ENCODE measurements at regions not wholly inside any gene's neighbourhood (a gene's known extent, or its start where the extent isn't known, plus 50 kb on each side); places are given as distances from the start of the nearest gene placed in this dataset.

GRCh38 chr7:119037941-119038340 lies 813.4 kb downstream of the ANKRD7 start:
- Histone ChIP-seq H3K4me3 (ENCODE audit: low read length, poor library complexity, severe bottlenecking) (no peak overlapping the region), H3K79me2 (ENCODE audit: insufficient read depth, low read length) (no peaks in the 10 kb centered on the region), H3F3A (ENCODE audit: low read depth) (no peaks in the 10 kb centered on the region), H3K4me1 (ENCODE audit: insufficient read depth, low read length, poor library complexity, severe bottlenecking) (no peaks in the 10 kb centered on the region), H3K36me3 (ENCODE audit: insufficient read depth, low read length) (no peaks in the 10 kb centered on the region), H3K9me3 (ENCODE audit: insufficient read depth, low read depth, low read length) (no peaks in the 10 kb centered on the region), H3K9ac (ENCODE audit: low read depth, low read length, poor library complexity, severe bottlenecking) (no peak overlapping the region), H3K9me2 (replicated peaks; ENCODE audit: low read depth, low read length) (no peaks in the 10 kb centered on the region), H3K27me3 (ENCODE audit: insufficient read depth, low read length, poor library complexity, severe bottlenecking) (no peaks in the 10 kb centered on the region), H2AFZ (ENCODE audit: low read length) (no peak overlapping the region), H4K20me1 (ENCODE audit: insufficient read depth, low read length, poor library complexity, severe bottlenecking) (no peaks in the 10 kb centered on the region), H3K4me2 (ENCODE audit: low read depth, low read length, poor library complexity, severe bottlenecking) (no peak overlapping the region)
- no peak for TF ChIP-seq EZH2phosphoT487 (IDR thresholded peaks at IDR 0.05; ENCODE audit: borderline replicate concordance)

DNA sequence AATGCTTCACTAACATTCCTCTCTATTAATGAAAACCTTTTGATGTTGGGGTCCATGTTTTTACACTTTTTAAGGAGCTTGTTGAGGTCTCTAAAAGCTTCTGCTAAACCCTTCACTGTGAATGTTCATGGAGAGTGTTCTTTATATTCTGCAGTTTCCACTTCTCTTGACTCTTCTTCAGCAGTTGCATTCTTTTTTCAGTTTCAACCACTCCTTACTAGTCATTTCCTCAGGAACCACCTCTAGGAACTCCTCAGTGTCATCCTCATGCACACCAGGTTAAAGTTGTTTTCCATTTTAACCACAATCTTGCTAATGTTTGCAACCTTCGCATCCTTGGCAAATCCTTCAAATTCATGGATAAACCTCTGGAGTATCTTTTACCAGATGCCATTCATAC lies 821.6 kb downstream of the ANKRD7 start:
- H3K36me3 ChIP-seq (ENCODE audit: insufficient read depth, low read length): no peaks in the 10 kb centered on the region
- H3K79me2 ChIP-seq (ENCODE audit: insufficient read depth, low read length): no peaks in the 10 kb centered on the region
- H3K4me1 ChIP-seq (ENCODE audit: insufficient read depth, low read length, poor library complexity, severe bottlenecking): no peaks in the 10 kb centered on the region
- H2AFZ ChIP-seq (ENCODE audit: low read length): no peak overlapping the region
- H3K9me2 ChIP-seq (replicated peaks; ENCODE audit: low read depth, low read length): no peaks in the 10 kb centered on the region
- no peak overlapping the region for H3K4me3 ChIP-seq (ENCODE audit: low read length, poor library complexity, severe bottlenecking)
- H4K20me1 ChIP-seq (ENCODE audit: insufficient read depth, low read length, poor library complexity, severe bottlenecking): no peaks in the 10 kb centered on the region
- H3K9ac ChIP-seq (ENCODE audit: low read depth, low read length, poor library complexity, severe bottlenecking): no peak overlapping the region
- no peaks in the 10 kb centered on the region for H3F3A ChIP-seq (ENCODE audit: low read depth)
- TF ChIP-seq EZH2phosphoT487 (IDR thresholded peaks at IDR 0.05; ENCODE audit: borderline replicate concordance): no peak
- TF ChIP-seq, protein P1, sequence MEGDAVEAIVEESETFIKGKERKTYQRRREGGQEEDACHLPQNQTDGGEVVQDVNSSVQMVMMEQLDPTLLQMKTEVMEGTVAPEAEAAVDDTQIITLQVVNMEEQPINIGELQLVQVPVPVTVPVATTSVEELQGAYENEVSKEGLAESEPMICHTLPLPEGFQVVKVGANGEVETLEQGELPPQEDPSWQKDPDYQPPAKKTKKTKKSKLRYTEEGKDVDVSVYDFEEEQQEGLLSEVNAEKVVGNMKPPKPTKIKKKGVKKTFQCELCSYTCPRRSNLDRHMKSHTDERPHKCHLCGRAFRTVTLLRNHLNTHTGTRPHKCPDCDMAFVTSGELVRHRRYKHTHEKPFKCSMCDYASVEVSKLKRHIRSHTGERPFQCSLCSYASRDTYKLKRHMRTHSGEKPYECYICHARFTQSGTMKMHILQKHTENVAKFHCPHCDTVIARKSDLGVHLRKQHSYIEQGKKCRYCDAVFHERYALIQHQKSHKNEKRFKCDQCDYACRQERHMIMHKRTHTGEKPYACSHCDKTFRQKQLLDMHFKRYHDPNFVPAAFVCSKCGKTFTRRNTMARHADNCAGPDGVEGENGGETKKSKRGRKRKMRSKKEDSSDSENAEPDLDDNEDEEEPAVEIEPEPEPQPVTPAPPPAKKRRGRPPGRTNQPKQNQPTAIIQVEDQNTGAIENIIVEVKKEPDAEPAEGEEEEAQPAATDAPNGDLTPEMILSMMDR (conservative IDR thresholded peaks at IDR 0.05; ENCODE audit: low read length): no peak
- no peak overlapping the region for H3K4me2 ChIP-seq (ENCODE audit: low read depth, low read length, poor library complexity, severe bottlenecking)
- H3K27me3 ChIP-seq (ENCODE audit: insufficient read depth, low read length, poor library complexity, severe bottlenecking): no peaks in the 10 kb centered on the region
- no peaks in the 10 kb centered on the region for H3K9me3 ChIP-seq (ENCODE audit: insufficient read depth, low read depth, low read length)

DNA sequence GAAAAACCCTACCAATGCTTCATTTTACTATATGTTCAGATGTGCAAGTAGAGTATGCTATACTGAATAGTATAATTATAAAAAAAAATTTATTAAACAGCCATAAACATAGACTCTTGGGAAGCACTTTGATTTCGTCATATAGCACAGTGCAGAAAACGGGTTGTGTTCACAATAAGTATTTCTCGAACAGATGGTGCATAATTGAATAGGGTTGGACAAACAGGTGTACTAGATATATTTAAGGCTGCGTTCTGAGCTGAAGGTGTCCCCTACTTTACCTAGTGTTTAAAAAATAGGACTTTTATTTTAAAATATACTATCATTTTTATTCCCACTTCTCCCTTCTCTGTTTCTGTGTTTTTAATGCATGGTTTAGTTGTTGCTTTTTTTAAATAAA lies 841.5 kb downstream of the ANKRD7 start:
- H3K4me2 ChIP-seq (ENCODE audit: low read depth, low read length, poor library complexity, severe bottlenecking): no peak overlapping the region
- TF ChIP-seq, protein P1 (conservative IDR thresholded peaks at IDR 0.05; ENCODE audit: low read length): no peak
- no peak for TF ChIP-seq EZH2phosphoT487 (IDR thresholded peaks at IDR 0.05; ENCODE audit: borderline replicate concordance)
- H3K9me3 ChIP-seq (ENCODE audit: insufficient read depth, low read depth, low read length): no peaks in the 10 kb centered on the region
- H3K4me3 ChIP-seq (ENCODE audit: low read length, poor library complexity, severe bottlenecking): no peak overlapping the region
- no peaks in the 10 kb centered on the region for H3K27me3 ChIP-seq (ENCODE audit: insufficient read depth, low read length, poor library complexity, severe bottlenecking)
- no peaks in the 10 kb centered on the region for H3K36me3 ChIP-seq (ENCODE audit: insufficient read depth, low read length)
- H3K4me1 ChIP-seq (ENCODE audit: insufficient read depth, low read length, poor library complexity, severe bottlenecking): no peaks in the 10 kb centered on the region
- no peaks in the 10 kb centered on the region for H3K79me2 ChIP-seq (ENCODE audit: insufficient read depth, low read length)
- H3K9ac ChIP-seq (ENCODE audit: low read depth, low read length, poor library complexity, severe bottlenecking): no peak overlapping the region
- H3F3A ChIP-seq (ENCODE audit: low read depth): no peaks in the 10 kb centered on the region
- H3K9me2 ChIP-seq (replicated peaks; ENCODE audit: low read depth, low read length): no peaks in the 10 kb centered on the region
- H4K20me1 ChIP-seq (ENCODE audit: insufficient read depth, low read length, poor library complexity, severe bottlenecking): no peaks in the 10 kb centered on the region
- no peak overlapping the region for H2AFZ ChIP-seq (ENCODE audit: low read length)

DNA sequence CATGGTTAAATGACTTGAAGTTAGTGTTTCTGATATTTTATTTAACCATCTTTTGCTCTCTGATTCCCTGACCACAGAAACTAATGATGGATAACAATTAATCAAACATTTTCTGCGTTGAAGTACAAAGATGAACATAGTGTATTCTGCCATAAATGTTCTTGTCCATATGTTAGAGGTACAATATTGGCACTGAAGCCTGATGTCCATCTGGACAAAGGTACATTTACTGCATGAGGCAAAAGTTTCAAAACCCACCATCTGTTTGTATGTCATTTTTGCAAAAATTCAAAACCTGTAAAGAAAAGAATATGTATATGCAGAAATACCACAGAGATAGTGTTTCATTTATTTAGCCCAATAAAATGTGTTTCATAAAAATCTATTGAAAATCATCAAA lies 861.5 kb downstream of the ANKRD7 start:
- H2AFZ ChIP-seq (ENCODE audit: low read length): no peak overlapping the region
- no peaks in the 10 kb centered on the region for H3K27me3 ChIP-seq (ENCODE audit: insufficient read depth, low read length, poor library complexity, severe bottlenecking)
- no peaks in the 10 kb centered on the region for H3K36me3 ChIP-seq (ENCODE audit: insufficient read depth, low read length)
- no peaks in the 10 kb centered on the region for H3K4me1 ChIP-seq (ENCODE audit: insufficient read depth, low read length, poor library complexity, severe bottlenecking)
- no peak overlapping the region for H3K4me2 ChIP-seq (ENCODE audit: low read depth, low read length, poor library complexity, severe bottlenecking)
- TF ChIP-seq, protein P1 (conservative IDR thresholded peaks at IDR 0.05; ENCODE audit: low read length): no peak
- no peak for TF ChIP-seq EZH2phosphoT487 (IDR thresholded peaks at IDR 0.05; ENCODE audit: borderline replicate concordance)
- no peaks in the 10 kb centered on the region; the same call in 1 of the 2 replicates for H3K9me3 ChIP-seq (ENCODE audit: insufficient read depth, low read depth, low read length)
- H3K9me2 ChIP-seq (replicated peaks; ENCODE audit: low read depth, low read length): no peaks in the 10 kb centered on the region
- H3K79me2 ChIP-seq (ENCODE audit: insufficient read depth, low read length): no peaks in the 10 kb centered on the region
- no peak overlapping the region for H3K4me3 ChIP-seq (ENCODE audit: low read length, poor library complexity, severe bottlenecking)
- H3F3A ChIP-seq (ENCODE audit: low read depth): no peaks in the 10 kb centered on the region
- no peak overlapping the region for H3K9ac ChIP-seq (ENCODE audit: low read depth, low read length, poor library complexity, severe bottlenecking)
- H4K20me1 ChIP-seq (ENCODE audit: insufficient read depth, low read length, poor library complexity, severe bottlenecking): no peaks in the 10 kb centered on the region

Data from Loucy (cell line).